ENCODE measurements at regions not wholly inside any gene's neighbourhood (a gene's known extent, or its start where the extent isn't known, plus 50 kb on each side); places are given as distances from the start of the nearest gene placed in this dataset.
A peak's percentile ranks its signal among the peaks of the same experiment; 100 is the strongest.

DNA sequence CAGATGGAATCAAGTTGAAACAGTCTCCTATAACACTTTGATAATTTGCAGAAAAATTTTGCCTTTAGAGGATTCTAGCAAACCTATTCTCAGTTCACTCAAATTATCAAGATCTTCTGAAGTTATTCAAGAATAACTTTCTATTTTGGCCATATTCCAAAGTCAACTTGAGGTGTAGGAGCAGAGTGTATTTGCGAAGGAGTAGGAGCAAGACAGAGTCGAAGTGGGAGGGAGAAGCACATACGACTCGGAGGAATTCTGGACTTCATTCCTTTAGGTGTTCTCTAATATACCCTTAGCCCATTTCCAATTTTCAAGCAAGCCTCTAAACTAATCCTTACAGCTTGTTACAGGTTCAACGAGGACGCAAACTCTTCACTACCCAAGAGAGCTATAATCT lies 252.9 kb downstream of the GPM6A start:
- Histone ChIP-seq H3K4me1 (ENCODE audit: insufficient read depth, poor library complexity, severe bottlenecking) (no peaks in the 10 kb centered on the region), H3K4me3 (ENCODE audit: severe bottlenecking) (no peak overlapping the region), H3K9me3 (ENCODE audit: severe bottlenecking) (no peaks in the 10 kb centered on the region), H3K27ac (ENCODE audit: poor library complexity, severe bottlenecking) (no peak overlapping the region), H3K36me3 (ENCODE audit: low read depth) (no peaks in the 10 kb centered on the region), H3K27me3 (ENCODE audit: insufficient read depth, poor library complexity, severe bottlenecking) (no peaks in the 10 kb centered on the region)
- TF ChIP-seq CTCF (IDR thresholded peaks at IDR 0.05; ENCODE audit: poor library complexity, severe bottlenecking) = no peak
- no peak for ATAC-seq (ENCODE audit: low read depth)
- DNase-seq (ENCODE audit: low spot score) = no peak

DNA sequence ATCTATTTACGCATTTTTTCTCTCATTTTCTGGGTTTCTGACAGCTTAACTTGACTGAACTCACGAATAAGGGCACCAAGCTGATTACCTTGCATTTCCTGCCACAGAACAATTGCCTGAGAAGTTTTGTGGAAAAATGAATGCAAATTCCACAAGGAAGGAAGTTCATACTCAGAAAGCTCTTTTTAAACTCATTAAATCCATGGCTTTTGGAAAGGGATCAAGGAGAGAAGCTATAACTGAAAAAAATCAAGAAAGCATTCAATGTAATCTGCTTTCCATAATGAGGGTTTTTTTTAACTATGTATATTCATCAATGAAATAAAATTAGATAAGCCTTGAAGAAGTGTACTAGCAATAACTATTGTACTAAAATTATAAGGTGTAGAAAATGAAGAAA lies 252.5 kb downstream of the GPM6A start:
- H3K36me3 ChIP-seq (ENCODE audit: low read depth) = no peaks in the 10 kb centered on the region
- H3K9me3 ChIP-seq (ENCODE audit: severe bottlenecking) = no peaks in the 10 kb centered on the region
- ATAC-seq (ENCODE audit: low read depth) (no peak), DNase-seq (ENCODE audit: low spot score) (no peak)
- no peaks in the 10 kb centered on the region for H3K4me1 ChIP-seq (ENCODE audit: insufficient read depth, poor library complexity, severe bottlenecking)
- H3K27me3 ChIP-seq (ENCODE audit: insufficient read depth, poor library complexity, severe bottlenecking) = no peaks in the 10 kb centered on the region
- no peak for TF ChIP-seq CTCF (IDR thresholded peaks at IDR 0.05; ENCODE audit: poor library complexity, severe bottlenecking)
- no peak overlapping the region for H3K4me3 ChIP-seq (ENCODE audit: severe bottlenecking)
- H3K27ac ChIP-seq (ENCODE audit: poor library complexity, severe bottlenecking) = no peak overlapping the region

- ATAC-seq (ENCODE audit: low read depth) (peak; percentile 65; the same call in 2 of the 3 replicates), DNase-seq (ENCODE audit: low spot score) (no peak)
- Histone ChIP-seq H3K9me3 (ENCODE audit: severe bottlenecking) (no peaks in the 10 kb centered on the region), H3K4me1 (ENCODE audit: insufficient read depth, poor library complexity, severe bottlenecking) (no peaks in the 10 kb centered on the region), H3K36me3 (ENCODE audit: low read depth) (no peaks in the 10 kb centered on the region), H3K27me3 (ENCODE audit: insufficient read depth, poor library complexity, severe bottlenecking) (no peaks in the 10 kb centered on the region), H3K27ac (ENCODE audit: poor library complexity, severe bottlenecking) (no peak overlapping the region), H3K4me3 (ENCODE audit: severe bottlenecking) (no peak overlapping the region)
- peak; percentile 71 for TF ChIP-seq CTCF (IDR thresholded peaks at IDR 0.05; ENCODE audit: poor library complexity, severe bottlenecking)
Observed at GRCh38 chr4:175560604-175561003, 251.5 kb downstream of the GPM6A start.

GRCh38 chr4:175561696-175562095 lies 250.4 kb downstream of the GPM6A start:
- ATAC-seq (ENCODE audit: low read depth) (no peak), DNase-seq (ENCODE audit: low spot score) (no peak)
- H3K27ac ChIP-seq (ENCODE audit: poor library complexity, severe bottlenecking) = no peak overlapping the region
- no peaks in the 10 kb centered on the region for H3K27me3 ChIP-seq (ENCODE audit: insufficient read depth, poor library complexity, severe bottlenecking)
- H3K4me3 ChIP-seq (ENCODE audit: severe bottlenecking) = no peak overlapping the region
- TF ChIP-seq CTCF (IDR thresholded peaks at IDR 0.05; ENCODE audit: poor library complexity, severe bottlenecking) = no peak
- no peaks in the 10 kb centered on the region for H3K9me3 ChIP-seq (ENCODE audit: severe bottlenecking)
- no peaks in the 10 kb centered on the region for H3K4me1 ChIP-seq (ENCODE audit: insufficient read depth, poor library complexity, severe bottlenecking)
- H3K36me3 ChIP-seq (ENCODE audit: low read depth) = no peaks in the 10 kb centered on the region

DNA sequence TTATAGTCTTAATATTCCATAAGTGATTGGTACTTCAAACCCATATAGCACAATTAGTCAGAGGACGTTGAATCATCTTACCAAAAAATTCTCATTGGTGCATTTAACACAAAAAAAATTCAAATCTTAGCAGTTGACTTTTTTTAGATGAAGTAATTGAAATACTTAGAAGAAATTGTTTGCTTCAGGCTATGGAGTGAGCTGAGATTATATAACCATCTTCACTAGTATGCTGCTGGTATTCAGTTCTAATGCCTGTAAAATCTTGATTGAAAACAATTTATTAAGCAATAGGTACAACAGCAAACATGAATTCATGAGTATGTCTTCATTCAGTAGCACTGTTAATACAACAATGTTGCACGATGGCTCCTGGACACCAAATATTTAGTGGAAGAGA lies 250.0 kb downstream of the GPM6A start:
- DNase-seq (ENCODE audit: low spot score) (no peak), ATAC-seq (ENCODE audit: low read depth) (no peak)
- Histone ChIP-seq H3K27me3 (ENCODE audit: insufficient read depth, poor library complexity, severe bottlenecking) (no peaks in the 10 kb centered on the region), H3K27ac (ENCODE audit: poor library complexity, severe bottlenecking) (no peak overlapping the region), H3K9me3 (ENCODE audit: severe bottlenecking) (no peaks in the 10 kb centered on the region), H3K4me3 (ENCODE audit: severe bottlenecking) (no peak overlapping the region), H3K4me1 (ENCODE audit: insufficient read depth, poor library complexity, severe bottlenecking) (no peaks in the 10 kb centered on the region), H3K36me3 (ENCODE audit: low read depth) (no peaks in the 10 kb centered on the region)
- no peak for TF ChIP-seq CTCF (IDR thresholded peaks at IDR 0.05; ENCODE audit: poor library complexity, severe bottlenecking)

Data from RWPE2 (cell line).